Body of pancreas (tissue), 4 donors: ENCODE measurements at regions not wholly inside any gene's neighbourhood (a gene's known extent, or its start where the extent isn't known, plus 50 kb on each side); places are given as distances from the start of the nearest gene placed in this dataset.

Experiments
- ATAC-seq: fragments of 150-250 bp; one replicate; pipeline ENCODE4 v1.9.1; 2016
- DNase-seq, 4 donors: peaks; one replicate each; pipeline ENCODE4 v3.0.0-alpha.2; 2019
- H3K27ac ChIP-seq, 4 donors: fragments of 200-600 bp; sonication (generic); 1 replicate in 3 of 4; 2 replicates in 1 of 4; pipeline versions ENCODE4 v1.5.1 to v1.6.1; 2016 to 2019; ENCODE audit warnings: mild to moderate bottlenecking in 1 of 4, mixed read lengths in 1 of 4, moderate library complexity in 1 of 4
- H3K27me3 ChIP-seq, 2 donors: fragments of 200-600 bp; sonication (generic); one replicate each; pipeline ENCODE4 v1.6.0; 2016; ENCODE audit warnings: mild to moderate bottlenecking in 1 of 2
- H3K36me3 ChIP-seq, 2 donors: fragments of 200-600 bp; sonication (generic); replicated peaks in 1 of 2; 2 replicates each; pipeline ENCODE4 v1.5.1; 2016; ENCODE audit warnings: low read depth in 2 of 2; ENCODE audit not compliant: insufficient read depth in 1 of 2
- H3K4me1 ChIP-seq: fragments of 200-600 bp; sonication (generic); one replicate; pipeline ENCODE4 v1.6.0; 2016
- H3K4me3 ChIP-seq, 2 donors: fragments of 200-600 bp; sonication (generic); 1 replicate in 1 of 2; 2 replicates in 1 of 2; pipeline ENCODE4 v1.5.1; 2016 to 2019
- H3K9me3 ChIP-seq, 3 donors: fragments of 200-600 bp; sonication (generic); 1 replicate in 2 of 3; 2 replicates in 1 of 3; pipeline ENCODE4 v1.5.1; 2016
- CTCF ChIP-seq, 7 experiments: fragments of 450-650 bp in 4 of 7; fragments of 200-600 bp in 3 of 7; sonication (generic) in 3 of 7; IDR thresholded peaks; one replicate each; pipeline ENCODE4 v1.5.1; 2016 to 2019; ENCODE audit warnings: antibody characterized with exemption in 7 of 7
- POLR2A ChIP-seq, 3 donors: fragments of 450-650 bp; IDR thresholded peaks; one replicate each; pipeline ENCODE4 v1.6.1; 2016; ENCODE audit warnings: antibody characterized with exemption in 3 of 3, mild to moderate bottlenecking in 2 of 3
- WGBS, 2 donors: methylation state at CpG; one replicate each; pipeline ENCODE4 v1.1.5; 2017; 5-methylcytosine and 5-hydroxymethylcytosine counted together
- intact Hi-C: fragments of 100-400 bp; cut with DNase I; formaldehyde crosslinking; loops from one replicate; pipeline ENCODE4 v1.15.1; 2023

- no peak overlapping the region for H3K27ac ChIP-seq
- no peak for DNase-seq
Measured at GRCh38 chr7:68744036-68744435, 854.2 kb upstream of the AUTS2 start.

DNA sequence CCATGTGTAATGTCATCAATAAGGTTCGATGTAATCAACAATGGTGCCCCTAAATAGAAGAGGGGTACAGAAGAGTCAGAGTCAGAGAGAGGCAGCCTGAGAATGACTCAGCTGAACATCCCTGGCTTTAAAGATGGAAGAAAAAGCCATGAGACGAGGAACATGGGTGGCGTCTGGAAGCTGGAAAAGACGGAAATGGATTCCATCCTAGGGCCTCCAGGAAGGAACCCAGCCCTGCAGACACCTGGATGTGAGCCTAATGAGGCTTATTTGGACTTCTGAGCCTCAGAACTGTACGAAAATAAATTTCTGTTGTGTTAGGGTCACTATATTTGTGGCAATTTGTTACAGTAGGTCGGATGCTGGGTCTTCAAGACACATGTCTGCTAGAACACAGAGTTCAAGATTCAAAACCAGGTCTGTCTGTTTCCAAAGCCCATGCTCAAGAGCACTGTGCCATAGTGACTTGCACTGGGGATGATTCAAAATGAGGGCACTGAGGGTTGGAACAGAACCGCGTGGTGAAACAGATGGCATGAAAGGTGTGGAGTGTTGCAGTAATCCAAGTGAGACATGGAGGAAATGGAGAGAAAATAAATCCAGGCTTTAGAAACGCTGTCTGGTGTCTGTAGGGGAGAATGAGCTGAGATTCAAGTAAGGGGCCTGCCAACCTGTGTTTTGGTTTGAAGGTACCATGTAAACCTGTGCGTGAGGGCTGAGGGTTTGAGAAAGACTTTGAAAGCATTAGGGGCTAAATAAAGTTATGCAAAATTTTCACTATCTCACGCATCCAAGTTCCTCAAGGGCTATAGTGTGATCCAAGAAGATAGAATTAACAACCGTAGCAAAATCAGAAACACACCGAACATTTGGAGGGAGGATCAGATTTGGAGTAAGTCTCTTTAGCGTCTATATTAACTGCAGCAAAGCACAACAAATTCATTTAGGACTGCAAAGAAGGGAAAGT, 849.1 kb upstream of the AUTS2 start:
- Histone ChIP-seq H3K27ac (no peak overlapping the region), H3K36me3 (no peaks in the 10 kb centered on the region), H3K27me3 (no peaks in the 10 kb centered on the region), H3K4me3 (no peak overlapping the region), H3K9me3 (no peaks in the 10 kb centered on the region), H3K4me1 (no peaks in the 10 kb centered on the region)
- 71 to 78% methylated on average over 14 of the region's 14 CpGs for whole genome bisulfite sequencing, 2 donors
- intact Hi-C loops, result no loop called here
- DNase-seq, result no peak
- TF ChIP-seq CTCF (IDR thresholded peaks at IDR 0.05), result no peak
- no peak for TF ChIP-seq POLR2A (IDR thresholded peaks at IDR 0.05)
- no peak for ATAC-seq

More at GRCh38 chr7:68744036-68744435, 854.2 kb upstream of the AUTS2 start:
- no peak for ATAC-seq
- no peaks in the 10 kb centered on the region for H3K27me3 ChIP-seq
- no peaks in the 10 kb centered on the region for H3K9me3 ChIP-seq
- intact Hi-C loops, result no loop called here
- H3K4me3 ChIP-seq, result no peak overlapping the region
- no peaks in the 10 kb centered on the region for H3K4me1 ChIP-seq
- TF ChIP-seq POLR2A (IDR thresholded peaks at IDR 0.05) (no peak), CTCF (IDR thresholded peaks at IDR 0.05) (no peak)
- no peaks in the 10 kb centered on the region for H3K36me3 ChIP-seq
- WGBS, 2 donors, result 80 to 81% methylated on average over 5 of the region's 5 CpGs

DNA sequence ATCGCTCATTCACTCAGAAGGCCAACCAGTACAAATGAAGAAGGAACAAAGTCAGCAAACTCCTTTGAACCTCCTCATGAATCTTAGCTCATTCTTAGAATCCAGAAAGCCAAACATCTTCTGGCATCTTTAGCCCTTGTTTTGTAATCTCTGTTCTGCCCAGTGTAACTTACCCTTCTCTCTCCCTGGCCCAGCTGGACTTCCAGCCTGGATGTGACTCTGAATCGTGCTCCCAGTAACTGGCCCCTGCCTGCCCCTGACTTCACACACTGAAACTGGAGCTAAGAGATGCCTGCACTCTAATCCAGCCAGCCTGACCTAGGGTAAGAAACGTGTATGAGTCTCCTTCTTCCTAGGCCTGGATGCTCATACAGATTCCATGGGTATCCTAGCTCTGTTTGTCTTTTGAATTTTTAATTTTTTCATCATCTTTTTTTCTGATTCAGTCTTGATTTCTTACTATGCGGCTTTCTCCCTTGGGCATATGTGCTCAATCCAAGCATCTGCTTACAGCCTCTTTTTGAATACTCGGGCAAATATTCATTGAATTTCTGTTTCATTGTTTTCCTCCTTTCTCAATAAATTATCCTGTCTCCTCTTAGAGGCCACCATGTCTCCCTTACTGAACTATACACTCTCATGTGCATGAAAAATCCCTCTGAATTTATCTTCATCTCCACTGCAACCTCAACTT, 845.6 kb upstream of the AUTS2 start:
- no peak for TF ChIP-seq CTCF (IDR thresholded peaks at IDR 0.05)
- TF ChIP-seq POLR2A (IDR thresholded peaks at IDR 0.05), result no peak

DNA sequence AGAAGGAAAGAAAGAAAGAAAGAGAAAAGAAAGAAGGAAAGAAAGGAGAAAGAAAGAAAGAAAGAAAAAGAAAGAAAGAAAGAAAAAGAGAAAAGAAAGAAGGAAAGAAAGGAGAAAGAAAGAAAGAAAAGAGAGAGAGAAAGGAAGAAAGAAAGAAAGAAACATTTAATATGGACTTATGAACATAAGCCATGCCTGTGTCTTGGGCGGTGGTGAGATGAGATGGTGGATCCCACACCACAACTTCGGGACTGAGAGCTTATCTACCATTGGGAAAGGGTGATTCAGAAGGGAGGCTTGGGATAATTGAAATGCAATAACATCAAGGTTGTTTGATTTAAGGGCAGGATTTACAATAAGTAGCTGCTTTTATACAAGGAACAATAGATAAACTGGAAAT, 843.9 kb upstream of the AUTS2 start:
- H3K36me3 ChIP-seq, result no peaks in the 10 kb centered on the region
- H3K4me1 ChIP-seq, result no peaks in the 10 kb centered on the region
- H3K27ac ChIP-seq, result no peak overlapping the region
- TF ChIP-seq POLR2A (IDR thresholded peaks at IDR 0.05) (no peak), CTCF (IDR thresholded peaks at IDR 0.05) (no peak)
- H3K4me3 ChIP-seq, result no peak overlapping the region
- no peaks in the 10 kb centered on the region for H3K27me3 ChIP-seq
- DNase-seq (no peak), ATAC-seq (no peak)
- 86 to 91% methylated on average over 2 of the region's 2 CpGs for WGBS, 2 donors
- intact Hi-C loops, result no loop called here
- H3K9me3 ChIP-seq, result no peaks in the 10 kb centered on the region

More for the DNA sequence above, 845.6 kb upstream of the AUTS2 start:
- 76 to 78% methylated on average over 5 of the region's 5 CpGs for WGBS, 2 donors
- Histone ChIP-seq H3K36me3 (no peaks in the 10 kb centered on the region), H3K4me3 (no peak overlapping the region), H3K27ac (no peak overlapping the region), H3K27me3 (no peaks in the 10 kb centered on the region), H3K9me3 (no peaks in the 10 kb centered on the region), H3K4me1 (no peaks in the 10 kb centered on the region)
- ATAC-seq (no peak), DNase-seq (no peak)
- intact Hi-C loops, result no loop called here
